ENCODE measurements at regions not wholly inside any gene's neighbourhood (a gene's known extent, or its start where the extent isn't known, plus 50 kb on each side); places are given as distances from the start of the nearest gene placed in this dataset.

DNA sequence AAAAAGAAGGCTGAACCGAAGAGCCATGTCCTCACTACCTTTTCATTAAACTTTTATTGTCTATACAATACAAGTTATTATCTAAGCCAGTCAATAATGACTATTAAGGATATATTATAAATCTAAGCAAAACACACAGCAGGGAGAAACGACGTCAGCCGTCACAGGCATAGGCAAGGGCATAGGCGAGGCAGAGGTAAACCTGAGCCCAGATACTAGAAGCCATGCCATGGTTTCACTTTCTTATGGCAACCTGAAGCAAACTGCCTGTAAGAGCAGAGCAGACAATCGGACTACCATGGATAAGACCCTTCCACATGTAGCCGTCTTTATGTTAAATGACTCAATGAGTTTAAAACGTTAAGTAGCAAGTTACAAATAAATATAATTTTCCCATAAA, 238.5 kb upstream of the ZNF521 start:
- Histone ChIP-seq H3K4me1 (no peaks in the 10 kb centered on the region), H3K27me3 (no peaks in the 10 kb centered on the region), H3K9me3 (peaks cover 0 to 15% of the 10 kb centered on the region in 2 donors), H3K27ac (no peak overlapping the region), H3K36me3 (no peaks in the 10 kb centered on the region), H3K4me3 (no peak overlapping the region)
- TF ChIP-seq, protein P1, sequence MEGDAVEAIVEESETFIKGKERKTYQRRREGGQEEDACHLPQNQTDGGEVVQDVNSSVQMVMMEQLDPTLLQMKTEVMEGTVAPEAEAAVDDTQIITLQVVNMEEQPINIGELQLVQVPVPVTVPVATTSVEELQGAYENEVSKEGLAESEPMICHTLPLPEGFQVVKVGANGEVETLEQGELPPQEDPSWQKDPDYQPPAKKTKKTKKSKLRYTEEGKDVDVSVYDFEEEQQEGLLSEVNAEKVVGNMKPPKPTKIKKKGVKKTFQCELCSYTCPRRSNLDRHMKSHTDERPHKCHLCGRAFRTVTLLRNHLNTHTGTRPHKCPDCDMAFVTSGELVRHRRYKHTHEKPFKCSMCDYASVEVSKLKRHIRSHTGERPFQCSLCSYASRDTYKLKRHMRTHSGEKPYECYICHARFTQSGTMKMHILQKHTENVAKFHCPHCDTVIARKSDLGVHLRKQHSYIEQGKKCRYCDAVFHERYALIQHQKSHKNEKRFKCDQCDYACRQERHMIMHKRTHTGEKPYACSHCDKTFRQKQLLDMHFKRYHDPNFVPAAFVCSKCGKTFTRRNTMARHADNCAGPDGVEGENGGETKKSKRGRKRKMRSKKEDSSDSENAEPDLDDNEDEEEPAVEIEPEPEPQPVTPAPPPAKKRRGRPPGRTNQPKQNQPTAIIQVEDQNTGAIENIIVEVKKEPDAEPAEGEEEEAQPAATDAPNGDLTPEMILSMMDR (IDR thresholded peaks at IDR 0.05): no peak
- DNase-seq (ENCODE audit: low spot score): no peak

DNA sequence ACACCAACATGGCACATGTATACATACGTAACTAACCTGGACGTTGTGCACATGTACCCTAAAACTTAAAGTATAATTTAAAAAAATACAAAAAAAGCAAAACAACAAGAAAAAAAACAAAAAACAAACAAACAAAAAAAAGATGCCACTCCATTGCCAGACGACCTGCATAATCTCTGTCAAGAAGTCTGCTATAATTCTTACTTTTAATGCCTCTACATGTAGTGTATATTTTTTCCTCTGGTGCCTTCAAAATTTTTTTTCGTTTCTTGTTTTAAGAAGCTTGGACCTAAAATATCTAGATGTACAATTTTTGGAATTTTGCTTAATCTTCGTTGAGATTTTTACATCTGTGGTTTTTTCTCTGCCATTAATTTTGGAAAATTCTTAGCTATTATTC, 235.6 kb upstream of the ZNF521 start:
- no peak for DNase-seq (ENCODE audit: low spot score)
- Histone ChIP-seq H3K4me1 (no peaks in the 10 kb centered on the region), H3K36me3 (no peaks in the 10 kb centered on the region), H3K27me3 (no peaks in the 10 kb centered on the region), H3K9me3 (peaks cover 0 to 15% of the 10 kb centered on the region in 2 donors), H3K4me3 (no peak overlapping the region), H3K27ac (no peak overlapping the region)
- TF ChIP-seq, protein P1 (IDR thresholded peaks at IDR 0.05): no peak

DNA sequence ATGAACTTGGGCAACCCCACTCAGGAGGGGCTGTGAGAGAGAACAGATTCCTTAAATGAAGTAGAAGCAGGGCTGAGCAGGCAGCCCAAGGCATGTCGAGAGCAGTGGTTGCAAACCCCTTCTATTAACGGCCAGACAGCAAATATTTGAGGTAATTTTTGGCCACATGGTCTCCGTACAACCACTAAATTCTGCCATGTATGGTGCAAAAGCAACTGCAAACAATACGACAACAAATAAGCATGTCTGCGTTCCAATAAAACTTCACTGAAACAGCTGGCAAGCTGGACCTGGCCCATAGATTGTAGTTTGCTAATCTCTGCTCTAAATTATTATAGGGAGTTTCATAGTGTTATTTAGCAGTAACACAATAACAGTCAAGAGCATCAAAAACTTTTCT, 217.0 kb upstream of the ZNF521 start:
- no peaks in the 10 kb centered on the region for H3K9me3 ChIP-seq
- H3K4me1 ChIP-seq: no peaks in the 10 kb centered on the region
- no peaks in the 10 kb centered on the region for H3K36me3 ChIP-seq
- H3K4me3 ChIP-seq: no peak overlapping the region
- no peak for DNase-seq (ENCODE audit: low spot score)
- TF ChIP-seq, protein P1 (IDR thresholded peaks at IDR 0.05): no peak
- H3K27me3 ChIP-seq: no peaks in the 10 kb centered on the region
- no peak overlapping the region for H3K27ac ChIP-seq

GRCh38 chr18:25563816-25564683, 212.1 kb upstream of the ZNF521 start:
- peaks cover 0 to 3% of the 10 kb centered on the region in 2 donors for H3K4me1 ChIP-seq
- no peaks in the 10 kb centered on the region for H3K9me3 ChIP-seq
- H3K27me3 ChIP-seq: no peaks in the 10 kb centered on the region
- TF ChIP-seq, protein P1 (IDR thresholded peaks at IDR 0.05): no peak
- DNase-seq (ENCODE audit: low spot score): no peak
- no peak overlapping the region for H3K4me3 ChIP-seq
- no peak overlapping the region for H3K27ac ChIP-seq
- no peaks in the 10 kb centered on the region for H3K36me3 ChIP-seq

DNA sequence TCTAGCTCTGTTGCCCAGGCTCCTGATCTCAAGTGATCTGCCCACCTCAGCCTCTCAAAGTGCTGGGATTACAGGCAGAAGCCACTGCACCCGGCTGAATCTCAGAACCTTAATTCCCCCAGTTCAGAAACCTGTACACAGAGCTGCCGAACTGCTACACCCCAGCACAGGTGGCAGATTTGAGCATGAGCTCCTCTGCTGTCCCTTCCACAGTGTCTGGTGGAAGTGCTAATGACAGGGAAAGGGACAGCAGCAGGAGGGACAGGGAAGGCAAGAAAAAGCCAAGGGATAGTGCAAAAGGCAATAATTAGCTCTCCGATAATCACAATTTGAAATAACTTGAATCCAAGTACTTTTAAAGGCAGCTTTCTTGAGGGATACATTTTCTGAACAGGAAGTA, 211.4 kb upstream of the ZNF521 start:
- DNase-seq (ENCODE audit: low spot score): no peak
- H3K27me3 ChIP-seq: no peaks in the 10 kb centered on the region

More for the DNA sequence above, 211.4 kb upstream of the ZNF521 start:
- H3K27ac ChIP-seq: no peak overlapping the region
- H3K4me1 ChIP-seq: peaks cover 0 to 3% of the 10 kb centered on the region in 2 donors
- no peaks in the 10 kb centered on the region for H3K9me3 ChIP-seq
- TF ChIP-seq, protein P1 (IDR thresholded peaks at IDR 0.05): no peak
- H3K36me3 ChIP-seq: no peaks in the 10 kb centered on the region
- no peak overlapping the region for H3K4me3 ChIP-seq
